IPS-18c (cell line): ENCODE measurements at regions not wholly inside any gene's neighbourhood (a gene's known extent, or its start where the extent isn't known, plus 50 kb on each side); places are given as distances from the start of the nearest gene placed in this dataset.
"Not testable (repeated sequence)": the region's sequence is repeated elsewhere in the genome, so short reads cannot be mapped to it uniquely, and the experiment has no call there.

Source experiments
- H3K4me3 ChIP-seq: 2 replicates; pipeline ENCODE4 v1.7.0; 2013; ENCODE audit warnings: low read depth, mild to moderate bottlenecking, low read length, moderate library complexity; ENCODE audit not compliant: insufficient read depth
- H3K9me3 ChIP-seq: one replicate; pipeline ENCODE4 v1.6.1; 2013; ENCODE audit warnings: mild to moderate bottlenecking, low read length, moderate library complexity; ENCODE audit not compliant: control insufficient read depth, insufficient read depth

DNA sequence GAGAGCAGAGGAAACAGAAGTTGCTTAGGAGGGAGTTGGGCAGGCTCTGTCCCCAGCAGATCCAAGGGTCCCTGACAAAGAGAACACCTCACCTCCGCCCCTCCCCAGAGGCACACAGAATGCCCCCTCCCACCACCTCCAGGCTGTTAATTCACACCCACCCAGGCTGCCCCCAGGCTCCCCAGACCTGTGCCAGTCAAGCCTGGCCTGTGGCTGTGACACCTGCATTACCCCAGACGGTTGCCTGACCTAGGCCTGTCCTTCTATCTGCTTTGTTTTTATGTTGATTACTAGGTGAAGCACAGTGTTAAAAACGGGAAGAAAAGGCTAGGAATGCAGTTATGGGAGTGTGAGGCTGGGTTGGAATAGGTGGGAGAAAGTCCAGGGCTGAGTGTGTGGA is 250.8 kb upstream of the PLGLB2 start:
- not testable (repeated sequence) for H3K4me3 ChIP-seq, H3K9me3 ChIP-seq

DNA sequence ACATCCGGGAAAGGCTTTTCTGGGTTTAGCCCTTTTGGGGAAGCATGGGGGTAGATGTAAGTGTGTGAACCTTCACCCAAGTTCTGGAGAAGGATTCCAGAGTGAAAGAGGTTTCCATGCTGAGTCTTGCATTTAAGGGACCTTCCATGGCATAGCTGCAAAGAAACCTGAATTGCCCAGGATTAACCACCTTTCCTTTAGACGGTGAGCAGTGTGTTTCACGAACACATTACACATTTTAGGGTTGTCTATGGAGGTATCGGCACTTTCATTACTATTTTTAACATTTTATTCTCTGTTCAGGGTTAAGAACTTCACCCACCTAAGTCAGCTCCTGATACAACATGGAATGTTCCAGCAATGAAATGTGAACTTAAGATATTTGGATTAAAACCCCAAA is 250.2 kb upstream of the PLGLB2 start:
- not testable (repeated sequence) for H3K9me3 ChIP-seq, H3K4me3 ChIP-seq

DNA sequence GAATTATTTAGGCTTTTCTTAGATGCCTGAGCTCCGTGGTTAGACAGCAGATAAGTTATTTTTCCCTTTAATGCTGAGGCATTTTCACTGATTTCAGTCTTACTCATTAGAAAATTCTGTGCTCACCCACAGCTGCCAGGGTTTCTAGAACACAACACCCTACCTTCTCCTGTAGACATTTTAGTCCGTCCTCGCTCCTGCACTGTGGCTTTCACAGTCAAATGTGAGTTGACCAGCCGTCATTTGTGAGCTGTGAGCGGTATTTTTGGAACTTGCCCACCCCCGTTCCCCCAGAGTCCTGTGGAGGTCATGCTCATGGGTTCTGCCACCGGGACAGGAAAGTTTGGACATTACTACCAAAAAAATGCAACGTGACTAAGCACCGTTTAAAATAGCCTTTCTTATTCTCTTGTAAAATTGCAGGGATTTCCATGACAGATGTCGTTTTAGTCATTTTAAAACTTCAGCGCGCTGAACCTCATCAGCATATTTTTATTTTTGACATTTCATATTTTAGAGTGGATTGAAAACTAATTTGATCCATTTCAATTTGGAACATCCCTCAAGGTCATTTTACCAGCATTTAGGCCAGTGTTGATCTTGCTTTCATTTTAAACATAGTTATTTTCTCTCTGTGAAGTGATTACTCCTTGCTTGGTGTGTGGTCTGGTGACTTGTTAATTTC is 249.6 kb upstream of the PLGLB2 start:
- not testable (repeated sequence) for H3K4me3 ChIP-seq, H3K9me3 ChIP-seq

DNA sequence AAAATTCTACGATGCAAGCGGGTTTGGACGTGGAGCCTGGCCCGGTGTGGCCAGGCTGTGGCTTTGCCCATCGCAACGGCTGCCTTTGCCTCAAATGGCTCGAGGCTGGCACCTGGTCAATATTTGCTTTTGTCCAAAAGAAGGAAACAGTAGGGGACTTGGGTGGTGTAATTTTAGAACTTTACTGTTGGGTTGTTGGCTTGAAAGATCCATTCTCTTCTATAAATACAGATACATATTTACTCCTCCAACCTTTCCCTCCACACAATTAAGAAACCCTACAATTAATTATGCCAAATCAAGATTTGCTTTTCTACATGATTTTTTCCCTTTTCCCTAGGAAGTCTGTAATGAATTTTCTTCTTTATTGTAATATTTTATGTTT is 249.0 kb upstream of the PLGLB2 start:
- H3K9me3 ChIP-seq, H3K4me3 ChIP-seq: not testable (repeated sequence)

DNA sequence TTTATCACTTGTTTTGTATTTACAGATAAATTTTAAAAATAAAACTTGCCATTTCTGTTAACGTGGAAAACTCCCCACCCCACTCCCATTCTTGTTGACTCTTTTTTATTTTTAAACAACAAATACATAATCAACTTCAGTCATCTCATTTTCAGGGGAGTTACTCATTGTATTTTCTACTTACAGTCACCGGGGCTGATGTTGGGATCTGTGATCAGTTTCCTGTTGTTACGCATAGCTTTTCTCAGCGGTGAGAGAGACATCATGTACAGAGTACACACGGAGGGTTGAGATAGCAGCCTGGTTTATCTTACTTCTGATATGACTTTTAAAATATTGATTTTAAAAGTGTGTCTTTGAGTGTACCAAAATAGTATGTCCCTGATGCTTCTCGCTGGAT is 248.0 kb upstream of the PLGLB2 start:
- H3K4me3 ChIP-seq, H3K9me3 ChIP-seq: not testable (repeated sequence)

- not testable (repeated sequence) for H3K9me3 ChIP-seq, H3K4me3 ChIP-seq
These were observed 247.5 kb upstream of the PLGLB2 start for GRCh38 chr2:87500421-87500820.

- not testable (repeated sequence) for H3K4me3 ChIP-seq, H3K9me3 ChIP-seq
These were observed 246.9 kb upstream of the PLGLB2 start for GRCh38 chr2:87500951-87501350.

DNA sequence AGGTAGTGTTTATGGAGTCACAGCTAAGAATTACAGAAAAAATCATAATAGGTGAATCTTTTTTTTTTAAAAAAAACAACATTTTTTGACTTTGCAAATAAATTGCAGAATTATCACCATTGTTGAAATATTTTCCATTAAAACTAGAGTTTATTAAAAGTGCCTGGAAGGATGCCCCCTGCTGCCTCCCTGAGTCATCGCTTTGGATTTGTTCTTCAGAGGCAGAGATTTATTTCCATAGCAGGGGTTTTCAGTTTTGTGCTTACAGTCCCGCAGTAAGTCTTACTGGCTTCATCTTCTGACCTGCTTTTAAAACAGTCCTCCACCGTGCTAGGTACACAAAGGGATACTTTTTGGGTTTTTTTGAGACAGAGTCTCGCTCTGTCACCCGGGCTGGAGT is 244.9 kb upstream of the PLGLB2 start:
- H3K9me3 ChIP-seq, H3K4me3 ChIP-seq: not testable (repeated sequence)

GRCh38 chr2:87505239-87505638 is 242.6 kb upstream of the PLGLB2 start:
- not testable (repeated sequence) for H3K9me3 ChIP-seq, H3K4me3 ChIP-seq

- H3K9me3 ChIP-seq, H3K4me3 ChIP-seq: not testable (repeated sequence)
These were observed 242.0 kb upstream of the PLGLB2 start for GRCh38 chr2:87505909-87506308.

GRCh38 chr2:87507378-87508348 is 240.2 kb upstream of the PLGLB2 start:
- not testable (repeated sequence) for H3K4me3 ChIP-seq

GRCh38 chr2:87511195-87511778 is 236.6 kb upstream of the PLGLB2 start:
- not testable (repeated sequence) for H3K9me3 ChIP-seq, H3K4me3 ChIP-seq

More at GRCh38 chr2:87507378-87508348, 240.2 kb upstream of the PLGLB2 start:
- H3K9me3 ChIP-seq: not testable (repeated sequence)

GRCh38 chr2:87512864-87513530 is 234.9 kb upstream of the PLGLB2 start:
- not testable (repeated sequence) for H3K9me3 ChIP-seq, H3K4me3 ChIP-seq

GRCh38 chr2:87514034-87514433 is 233.9 kb upstream of the PLGLB2 start:
- H3K4me3 ChIP-seq, H3K9me3 ChIP-seq: not testable (repeated sequence)

DNA sequence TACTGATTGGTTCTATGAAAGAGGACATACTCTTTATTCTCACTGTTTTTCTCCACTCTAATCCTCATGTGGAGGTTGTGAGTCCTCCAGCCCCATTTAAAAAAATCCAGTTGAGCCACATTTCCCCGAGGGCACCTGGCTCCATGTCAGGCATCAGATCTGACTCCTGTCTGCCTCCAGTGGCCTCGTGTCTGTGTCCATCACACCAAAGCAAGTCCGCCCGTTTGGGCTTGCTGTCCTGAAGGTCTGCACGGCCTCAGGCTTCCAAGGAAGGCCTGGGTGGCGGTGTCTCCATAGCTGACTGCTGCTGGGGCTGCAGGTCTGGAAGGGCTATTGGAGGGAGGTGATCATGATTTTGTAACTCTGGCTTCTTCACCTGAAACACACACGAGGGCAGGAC is 233.4 kb upstream of the PLGLB2 start:
- not testable (repeated sequence) for H3K4me3 ChIP-seq, H3K9me3 ChIP-seq

DNA sequence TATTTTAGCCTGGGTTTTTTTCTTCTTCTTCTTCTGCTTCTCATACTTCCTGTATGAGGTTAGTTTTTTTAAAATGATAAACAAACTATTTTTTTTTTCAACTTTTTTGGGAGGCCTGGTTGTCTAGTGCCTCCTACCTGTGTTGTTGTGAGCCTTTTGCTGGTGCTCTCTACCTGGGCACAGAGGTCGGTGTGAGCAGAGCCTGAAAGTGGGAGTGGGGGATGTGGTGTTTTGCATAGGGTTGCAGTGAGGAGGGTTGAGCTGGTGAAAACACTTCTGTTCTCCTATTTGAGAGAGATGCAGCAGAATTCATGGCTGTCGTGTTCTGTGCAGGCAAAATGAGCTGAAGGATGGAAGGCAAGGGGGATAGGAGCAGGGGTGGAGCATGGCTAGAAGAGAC is 232.7 kb upstream of the PLGLB2 start:
- H3K4me3 ChIP-seq, H3K9me3 ChIP-seq: not testable (repeated sequence)

DNA sequence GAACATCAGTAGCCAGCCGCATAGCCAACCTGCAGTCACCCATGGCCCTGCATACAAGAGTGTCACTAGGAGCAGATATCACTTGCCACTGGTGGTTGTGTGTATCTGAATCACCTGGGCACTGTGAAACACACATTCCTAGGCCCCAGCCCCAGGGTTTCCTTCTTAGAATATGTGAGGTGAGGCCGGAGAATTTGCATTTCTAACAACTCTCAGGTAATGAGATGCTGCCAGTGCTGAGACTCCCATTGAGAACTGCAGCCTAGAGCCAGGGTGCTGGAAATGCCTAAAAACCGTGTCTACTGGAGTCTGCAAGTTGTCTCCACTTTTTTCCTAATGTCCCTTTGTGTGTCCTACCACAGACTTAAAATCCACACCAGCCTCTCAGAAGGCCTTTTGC is 232.0 kb upstream of the PLGLB2 start:
- not testable (repeated sequence) for H3K4me3 ChIP-seq, H3K9me3 ChIP-seq
